Liver (tissue), 3 donors: ENCODE measurements at regions not wholly inside any gene's neighbourhood (a gene's known extent, or its start where the extent isn't known, plus 50 kb on each side); places are given as distances from the start of the nearest gene placed in this dataset.

ENCODE experiments used
- RAD21 ChIP-seq, 2 donors: IDR thresholded peaks; 2 replicates each; pipeline ENCODE4 v1.6.1; 2016; ENCODE audit warnings: antibody characterized with exemption in 2 of 2, mild to moderate bottlenecking in 2 of 2
- RXRA ChIP-seq, 2 donors: IDR thresholded peaks; 2 replicates each; pipeline ENCODE4 v1.6.1; 2017 to 2018; ENCODE audit warnings: antibody characterized with exemption in 2 of 2, mild to moderate bottlenecking in 1 of 2
- SP1 ChIP-seq: IDR thresholded peaks from 2 replicates; pipeline ENCODE4 v1.6.1; 2018; ENCODE audit warnings: antibody characterized with exemption, mild to moderate bottlenecking
- TAF1 ChIP-seq: conservative IDR thresholded peaks from 2 replicates; pipeline ENCODE4 v1.6.1; 2016; ENCODE audit warnings: antibody characterized with exemption, mild to moderate bottlenecking
- TF ChIP-seq, protein P1 (sequence below): fragments of 150-350 bp; IDR thresholded peaks from 2 replicates; pipeline ENCODE4 v1.5.1; 2017; ENCODE audit warnings: improper control_type of control experiment, low read depth, low read length; ENCODE audit not compliant: missing input control
- TF ChIP-seq, protein P2 (sequence below): IDR thresholded peaks from 2 replicates; pipeline ENCODE4 v1.6.1; 2016; ENCODE audit warnings: antibody characterized with exemption, mild to moderate bottlenecking
- donor health status: healthy.
- donor health status: healthy.

DNA sequence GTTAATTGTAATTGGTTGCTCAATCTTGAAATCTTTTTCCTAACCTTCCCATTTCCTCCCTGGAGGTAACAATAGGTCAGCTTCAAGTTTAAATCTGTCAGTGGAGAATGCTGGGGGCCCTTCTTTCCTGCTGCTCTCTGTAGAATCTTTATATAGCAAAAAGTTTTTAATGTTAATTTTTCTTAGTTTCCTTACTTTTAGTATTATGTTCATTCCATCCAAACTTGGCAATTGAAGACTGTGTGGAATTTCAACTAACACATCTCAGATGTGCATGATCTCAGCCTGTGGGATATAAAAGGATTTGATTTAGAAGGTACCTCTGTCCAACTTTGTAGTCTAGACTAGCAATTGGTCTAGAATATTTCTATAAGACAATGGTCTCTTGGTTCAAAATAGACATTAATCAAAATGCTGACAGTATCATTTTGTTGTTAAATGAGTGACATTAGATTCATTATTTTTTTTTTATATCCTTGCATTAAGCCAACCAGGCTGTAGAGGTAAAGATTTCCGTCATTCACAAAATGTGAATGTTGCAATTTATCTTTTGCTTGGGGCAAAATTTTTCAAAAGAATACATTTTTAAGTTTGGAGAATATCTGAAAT lies 100.4 kb upstream of the SEMA3A start:
- TF ChIP-seq TAF1 (no peak), RAD21 (IDR thresholded peaks at IDR 0.05) (no peak), SP1 (no peak), RXRA (IDR thresholded peaks at IDR 0.05) (no peak)
- TF ChIP-seq, protein P1, sequence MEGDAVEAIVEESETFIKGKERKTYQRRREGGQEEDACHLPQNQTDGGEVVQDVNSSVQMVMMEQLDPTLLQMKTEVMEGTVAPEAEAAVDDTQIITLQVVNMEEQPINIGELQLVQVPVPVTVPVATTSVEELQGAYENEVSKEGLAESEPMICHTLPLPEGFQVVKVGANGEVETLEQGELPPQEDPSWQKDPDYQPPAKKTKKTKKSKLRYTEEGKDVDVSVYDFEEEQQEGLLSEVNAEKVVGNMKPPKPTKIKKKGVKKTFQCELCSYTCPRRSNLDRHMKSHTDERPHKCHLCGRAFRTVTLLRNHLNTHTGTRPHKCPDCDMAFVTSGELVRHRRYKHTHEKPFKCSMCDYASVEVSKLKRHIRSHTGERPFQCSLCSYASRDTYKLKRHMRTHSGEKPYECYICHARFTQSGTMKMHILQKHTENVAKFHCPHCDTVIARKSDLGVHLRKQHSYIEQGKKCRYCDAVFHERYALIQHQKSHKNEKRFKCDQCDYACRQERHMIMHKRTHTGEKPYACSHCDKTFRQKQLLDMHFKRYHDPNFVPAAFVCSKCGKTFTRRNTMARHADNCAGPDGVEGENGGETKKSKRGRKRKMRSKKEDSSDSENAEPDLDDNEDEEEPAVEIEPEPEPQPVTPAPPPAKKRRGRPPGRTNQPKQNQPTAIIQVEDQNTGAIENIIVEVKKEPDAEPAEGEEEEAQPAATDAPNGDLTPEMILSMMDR = no peak
- TF ChIP-seq, protein P2, sequence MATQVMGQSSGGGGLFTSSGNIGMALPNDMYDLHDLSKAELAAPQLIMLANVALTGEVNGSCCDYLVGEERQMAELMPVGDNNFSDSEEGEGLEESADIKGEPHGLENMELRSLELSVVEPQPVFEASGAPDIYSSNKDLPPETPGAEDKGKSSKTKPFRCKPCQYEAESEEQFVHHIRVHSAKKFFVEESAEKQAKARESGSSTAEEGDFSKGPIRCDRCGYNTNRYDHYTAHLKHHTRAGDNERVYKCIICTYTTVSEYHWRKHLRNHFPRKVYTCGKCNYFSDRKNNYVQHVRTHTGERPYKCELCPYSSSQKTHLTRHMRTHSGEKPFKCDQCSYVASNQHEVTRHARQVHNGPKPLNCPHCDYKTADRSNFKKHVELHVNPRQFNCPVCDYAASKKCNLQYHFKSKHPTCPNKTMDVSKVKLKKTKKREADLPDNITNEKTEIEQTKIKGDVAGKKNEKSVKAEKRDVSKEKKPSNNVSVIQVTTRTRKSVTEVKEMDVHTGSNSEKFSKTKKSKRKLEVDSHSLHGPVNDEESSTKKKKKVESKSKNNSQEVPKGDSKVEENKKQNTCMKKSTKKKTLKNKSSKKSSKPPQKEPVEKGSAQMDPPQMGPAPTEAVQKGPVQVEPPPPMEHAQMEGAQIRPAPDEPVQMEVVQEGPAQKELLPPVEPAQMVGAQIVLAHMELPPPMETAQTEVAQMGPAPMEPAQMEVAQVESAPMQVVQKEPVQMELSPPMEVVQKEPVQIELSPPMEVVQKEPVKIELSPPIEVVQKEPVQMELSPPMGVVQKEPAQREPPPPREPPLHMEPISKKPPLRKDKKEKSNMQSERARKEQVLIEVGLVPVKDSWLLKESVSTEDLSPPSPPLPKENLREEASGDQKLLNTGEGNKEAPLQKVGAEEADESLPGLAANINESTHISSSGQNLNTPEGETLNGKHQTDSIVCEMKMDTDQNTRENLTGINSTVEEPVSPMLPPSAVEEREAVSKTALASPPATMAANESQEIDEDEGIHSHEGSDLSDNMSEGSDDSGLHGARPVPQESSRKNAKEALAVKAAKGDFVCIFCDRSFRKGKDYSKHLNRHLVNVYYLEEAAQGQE = no peak
